ENCODE measurements at regions not wholly inside any gene's neighbourhood (a gene's known extent, or its start where the extent isn't known, plus 50 kb on each side); places are given as distances from the start of the nearest gene placed in this dataset.
"Not testable (repeated sequence)": the region's sequence is repeated elsewhere in the genome, so short reads cannot be mapped to it uniquely, and the experiment has no call there.

DNA sequence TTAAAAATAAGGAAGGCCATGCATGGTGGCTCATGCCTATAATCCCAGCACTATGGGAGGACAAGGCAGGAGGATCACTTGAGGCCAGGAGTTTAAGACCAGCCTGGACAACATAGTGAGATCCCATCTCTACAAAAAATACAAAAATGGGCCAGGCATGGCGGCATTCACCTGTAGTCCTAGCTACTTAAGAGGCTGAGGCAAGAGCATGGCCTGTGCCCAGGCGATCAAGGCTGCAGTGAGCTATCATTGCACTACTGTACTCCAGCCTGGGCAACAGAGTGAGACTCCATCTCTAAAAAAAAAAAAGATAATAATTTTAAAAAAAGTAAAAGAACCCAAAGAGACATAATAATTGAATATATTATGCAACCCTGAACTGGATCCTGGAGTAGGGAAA is 83.6 kb upstream of the ZNF423 start:
- DNase-seq (ENCODE audit: low read depth in 4 of 4, low spot score in 3 of 4): no peak

- DNase-seq (ENCODE audit: low read depth in 4 of 4, low spot score in 3 of 4): no peak
Measured at GRCh38 chr16:49940464-49941224, 84.4 kb upstream of the CNEP1R1 start.

DNA sequence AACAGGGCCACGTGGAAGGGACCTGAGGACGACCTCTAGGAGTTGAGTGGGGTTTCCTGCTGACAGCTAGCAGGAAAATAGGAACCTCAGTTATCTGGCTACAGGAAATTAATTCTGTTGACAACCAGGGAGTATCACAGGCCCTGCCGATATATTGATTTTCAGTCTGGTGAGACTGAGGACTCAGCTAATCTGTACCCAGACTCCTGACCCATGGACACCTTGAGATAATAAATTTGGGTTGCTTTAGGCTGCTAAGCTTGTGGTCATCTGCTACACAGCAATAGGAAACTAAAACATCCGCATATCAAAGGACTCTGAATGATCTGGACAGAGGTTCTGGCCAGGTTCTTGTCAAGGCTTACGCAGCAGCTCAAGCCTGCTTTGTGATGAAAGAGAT is 80.8 kb upstream of the CNEP1R1 start:
- no peak for DNase-seq (ENCODE audit: low read depth in 4 of 4, low spot score in 3 of 4)

DNA sequence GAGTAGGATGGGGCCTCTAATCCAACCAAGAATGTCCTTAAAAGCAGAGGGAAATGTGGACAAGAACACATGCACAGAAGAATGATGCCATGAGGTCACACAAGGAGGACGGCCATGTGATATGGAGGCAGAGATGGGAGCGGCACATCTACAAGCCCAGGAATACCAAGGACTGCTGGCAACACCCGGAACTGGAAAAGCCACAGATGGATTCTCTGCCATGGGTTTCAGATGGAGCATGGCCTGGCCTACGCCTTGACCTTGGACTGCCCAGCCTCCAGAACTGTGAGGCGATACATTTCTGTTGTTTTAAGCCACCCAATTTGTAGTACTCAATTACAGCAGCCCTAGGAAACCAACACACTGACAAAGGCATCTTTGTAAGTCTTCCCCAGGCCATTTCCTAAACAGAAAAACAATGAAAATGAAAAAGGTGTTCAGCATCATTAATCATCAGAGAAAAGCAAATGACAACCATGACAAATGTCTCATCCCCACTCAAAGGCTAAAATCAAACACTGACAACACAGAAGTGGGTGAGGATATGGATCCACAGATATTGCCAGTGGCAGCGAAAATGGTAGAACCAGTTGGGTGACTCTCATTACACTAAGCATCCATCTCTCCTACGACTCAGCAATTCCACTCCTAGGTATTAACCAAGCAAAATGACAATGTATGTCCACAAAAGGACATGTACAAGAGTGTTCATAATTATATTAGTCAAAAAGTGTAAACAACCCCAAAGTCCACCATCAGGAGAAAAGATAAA is 76.9 kb upstream of the CNEP1R1 start:
- DNase-seq (ENCODE audit: low read depth in 4 of 4, low spot score in 3 of 4): no peak

DNA sequence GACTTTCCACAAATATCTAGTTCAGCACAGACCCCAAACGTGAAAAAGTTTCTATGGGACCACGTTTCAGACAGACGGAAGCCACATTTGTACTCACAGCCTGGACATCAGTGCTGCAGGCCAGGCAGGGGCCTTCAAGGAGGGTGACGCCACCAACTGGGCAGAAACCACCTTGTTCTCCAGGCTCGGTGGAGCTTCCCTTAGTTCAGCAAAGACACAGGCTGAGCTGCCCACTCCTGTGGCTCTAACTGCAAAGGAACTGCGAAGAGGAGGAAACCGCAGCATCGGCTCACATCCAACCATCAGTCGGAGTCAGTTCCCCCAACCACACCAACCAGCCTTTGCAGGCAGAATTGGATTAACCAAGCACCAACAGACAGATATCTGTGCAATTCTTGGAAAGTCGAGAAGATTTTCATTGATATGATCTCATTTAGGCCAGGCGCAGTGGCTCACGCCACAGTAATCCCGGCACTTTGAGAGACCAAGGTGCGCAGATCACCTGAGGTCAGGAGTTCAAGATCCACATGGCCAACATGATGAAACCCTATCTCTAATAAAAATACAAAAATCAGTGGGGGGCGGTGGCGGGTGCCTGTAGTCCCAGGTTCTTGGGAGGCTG is 73.3 kb upstream of the CNEP1R1 start:
- no peak for DNase-seq (ENCODE audit: low read depth in 4 of 4, low spot score in 3 of 4)

DNA sequence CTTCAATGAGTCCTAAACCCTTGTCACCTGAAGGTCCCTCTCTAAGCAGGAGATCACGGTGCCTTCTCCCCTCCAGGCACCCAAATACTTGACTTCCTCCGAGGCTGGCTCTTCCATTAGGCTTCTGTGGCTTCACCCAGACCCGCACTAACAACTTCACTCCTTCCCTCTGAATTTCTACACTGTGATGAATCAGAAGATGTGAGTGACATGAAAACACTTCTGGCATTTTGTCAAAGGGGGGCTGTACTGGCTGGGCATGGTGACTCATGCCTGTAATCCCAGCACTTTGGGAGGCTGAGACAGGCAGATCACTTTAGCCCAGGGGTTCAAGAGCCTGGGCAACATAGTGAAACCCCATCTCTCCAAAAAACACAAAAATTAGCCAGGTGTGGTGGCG is 72.6 kb upstream of the CNEP1R1 start:
- DNase-seq (ENCODE audit: low read depth in 4 of 4, low spot score in 3 of 4): no peak

- DNase-seq (ENCODE audit: low read depth in 4 of 4, low spot score in 3 of 4): no peak
Measured at GRCh38 chr16:49953090-49953489, 71.9 kb upstream of the CNEP1R1 start.

- DNase-seq (ENCODE audit: low read depth in 4 of 4, low spot score in 3 of 4): no peak
Measured at GRCh38 chr16:49955858-49956257, 69.2 kb upstream of the CNEP1R1 start.

DNA sequence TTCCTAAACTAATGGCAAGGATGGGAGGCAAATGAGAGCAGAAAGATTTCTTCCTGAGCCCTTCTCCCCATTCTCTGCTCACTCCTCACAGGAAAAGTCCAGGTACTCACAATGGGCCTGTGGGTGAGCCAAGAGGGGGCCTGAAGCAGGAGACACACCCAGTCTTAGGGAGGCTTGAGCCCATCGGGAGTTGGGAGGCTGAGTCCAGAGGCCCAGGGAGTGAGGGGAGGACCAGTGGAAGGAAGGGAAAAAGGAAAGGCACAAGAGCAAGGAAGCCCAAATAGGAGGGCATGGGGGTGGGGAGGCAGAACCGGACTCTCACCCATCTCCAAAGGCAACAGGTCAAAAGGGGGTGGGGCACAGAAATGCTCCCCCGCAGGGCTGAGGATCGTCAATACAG is 68.1 kb upstream of the CNEP1R1 start:
- no peak for DNase-seq (ENCODE audit: low read depth in 4 of 4, low spot score in 3 of 4)

GRCh38 chr16:49958448-49958847 is 66.6 kb upstream of the CNEP1R1 start:
- DNase-seq (ENCODE audit: low read depth in 4 of 4, low spot score in 3 of 4): no peak

DNA sequence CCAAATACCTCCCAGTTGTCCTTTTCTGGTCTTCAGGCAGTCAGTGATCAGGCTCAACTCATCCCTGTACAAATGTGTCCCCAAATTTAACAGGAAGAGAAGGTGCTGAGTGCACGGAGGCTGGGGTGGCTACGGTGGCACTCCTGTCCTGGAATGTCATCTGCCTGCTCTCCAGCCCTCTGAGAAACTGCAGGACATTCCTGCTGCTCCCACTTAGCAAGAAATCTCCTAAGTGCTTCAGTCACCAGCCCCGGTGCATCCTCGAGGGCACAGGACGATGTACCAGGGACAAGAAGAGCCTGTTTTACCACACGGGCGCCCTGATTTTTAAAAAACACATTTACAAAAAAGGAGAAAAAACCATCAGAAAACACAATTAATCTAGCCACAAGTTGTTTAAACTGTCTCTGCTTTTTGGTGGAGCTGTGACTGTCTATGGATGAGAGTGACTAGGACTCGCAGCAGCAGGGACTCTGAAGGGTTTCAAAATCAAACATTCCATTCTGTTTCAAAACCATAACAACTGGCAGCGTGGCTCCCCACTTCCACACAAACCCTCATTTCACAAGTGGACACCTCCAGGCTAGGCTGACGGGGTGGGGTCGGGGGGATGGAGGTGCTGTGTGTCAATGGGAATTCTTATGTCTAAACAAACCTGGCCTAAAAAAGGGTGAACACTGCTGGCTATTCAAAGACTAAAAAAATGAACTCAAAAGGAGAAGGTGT is 65.3 kb upstream of the CNEP1R1 start:
- DNase-seq (ENCODE audit: low read depth in 4 of 4, low spot score in 3 of 4): no peak

DNA sequence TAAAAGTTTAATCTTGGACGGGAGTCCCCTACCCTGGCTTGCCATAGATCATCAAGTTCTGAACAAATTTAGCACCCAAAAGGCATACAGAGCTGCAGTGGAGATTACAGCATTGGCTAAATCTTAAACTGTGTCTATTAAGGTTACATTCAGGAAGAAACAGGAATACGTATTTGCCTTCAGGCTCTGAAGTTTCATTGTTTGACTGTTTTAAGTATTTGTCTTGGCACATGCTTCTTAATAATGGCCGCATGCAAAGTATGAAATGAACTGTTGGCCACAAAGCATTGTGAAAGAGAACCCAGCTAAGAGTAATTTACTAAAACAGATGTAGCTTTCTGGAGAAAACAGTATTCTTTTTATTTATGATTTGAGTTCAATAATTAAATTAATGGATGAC is 63.9 kb upstream of the CNEP1R1 start:
- DNase-seq (ENCODE audit: low read depth in 4 of 4, low spot score in 3 of 4): no peak

DNA sequence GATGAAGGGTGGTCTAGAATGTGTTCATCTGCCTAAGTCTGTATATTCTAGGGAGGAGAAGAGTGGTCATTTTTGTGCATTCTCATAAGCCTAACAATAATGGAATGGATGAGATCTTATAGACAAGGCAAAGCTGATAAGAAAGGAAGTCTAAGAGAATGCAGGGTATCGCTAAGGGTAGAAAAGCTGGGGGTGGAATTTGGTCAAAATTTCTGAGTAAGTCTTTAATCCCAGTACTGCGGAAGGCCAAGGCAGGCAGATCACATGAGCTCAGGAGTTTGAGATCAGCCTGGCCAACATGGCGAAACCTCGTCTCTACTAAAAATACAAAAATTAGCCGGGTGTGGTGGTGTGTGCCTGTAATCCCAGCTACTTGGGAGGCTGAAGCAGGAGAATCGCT is 62.5 kb upstream of the CNEP1R1 start:
- DNase-seq (ENCODE audit: low read depth in 4 of 4, low spot score in 3 of 4): not testable (repeated sequence)

- no peak for DNase-seq (ENCODE audit: low read depth in 4 of 4, low spot score in 3 of 4)
Measured at GRCh38 chr16:49964316-49964715, 60.7 kb upstream of the CNEP1R1 start.

GRCh38 chr16:49964973-49965372 is 60.1 kb upstream of the CNEP1R1 start:
- DNase-seq (ENCODE audit: low read depth in 4 of 4, low spot score in 3 of 4): no peak

DNA sequence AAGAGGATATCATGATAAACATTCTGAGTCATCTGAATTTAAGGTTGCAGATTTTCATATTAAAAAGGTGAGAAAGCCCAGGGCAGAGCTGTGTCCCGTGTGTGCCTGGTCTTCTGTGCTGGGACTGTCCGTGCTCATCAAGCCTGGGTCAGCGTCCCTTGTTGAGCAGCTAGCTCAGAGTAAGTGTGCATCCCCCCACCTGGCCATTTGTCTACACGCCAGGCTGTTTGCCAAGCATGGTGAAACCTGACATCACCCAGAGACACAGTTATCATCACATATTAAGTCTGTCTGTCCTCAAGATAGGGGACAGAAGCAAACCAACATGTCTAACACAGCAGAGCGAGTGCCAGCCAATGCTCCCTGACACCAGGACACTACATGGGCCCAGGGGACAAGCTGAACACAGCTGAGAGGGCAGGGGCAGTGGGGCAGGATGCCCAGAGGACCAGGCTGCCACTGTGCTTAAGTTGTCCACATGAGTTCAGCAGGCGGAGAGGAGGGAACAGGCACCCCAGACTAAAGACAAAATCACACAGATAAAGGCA is 57.9 kb upstream of the CNEP1R1 start:
- DNase-seq (ENCODE audit: low read depth in 4 of 4, low spot score in 3 of 4): no peak

- DNase-seq (ENCODE audit: low read depth in 4 of 4, low spot score in 3 of 4): no peak
Measured at GRCh38 chr16:49969091-49970030, 55.7 kb upstream of the CNEP1R1 start.

DNA sequence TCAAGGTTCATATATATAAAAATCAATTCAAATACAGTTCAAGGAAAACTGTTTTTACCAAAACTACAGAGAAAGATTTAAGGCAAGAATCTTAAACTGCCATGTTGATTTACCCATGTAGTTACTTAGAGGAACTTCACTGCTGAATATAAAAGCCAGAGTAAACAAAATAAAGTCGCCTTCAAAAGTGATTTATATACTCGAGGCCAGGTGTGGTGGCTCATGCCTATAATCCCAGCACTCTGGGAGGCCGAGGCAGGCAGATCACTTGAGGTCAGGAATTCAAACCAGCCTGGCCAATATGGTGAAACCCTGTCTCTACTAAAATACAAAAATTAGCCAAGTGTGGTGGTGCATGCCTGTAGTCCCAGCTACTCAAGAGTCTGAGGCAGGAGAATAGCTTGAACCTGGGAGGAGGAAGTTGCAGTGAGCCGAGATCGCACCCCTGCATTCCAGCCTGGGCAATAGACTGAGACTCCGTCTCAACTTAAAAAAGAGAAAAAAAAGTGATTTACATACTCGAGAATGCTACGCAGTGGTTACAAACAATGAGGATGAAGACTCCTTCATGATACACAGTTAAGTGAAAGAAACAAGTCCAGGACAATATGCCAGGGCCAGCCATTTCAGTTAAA is 54.1 kb upstream of the CNEP1R1 start:
- peak in 1 of 4 donors; percentile 54 for DNase-seq (ENCODE audit: low read depth in 4 of 4, low spot score in 3 of 4)

- DNase-seq (ENCODE audit: low read depth in 4 of 4, low spot score in 3 of 4): no peak
Measured at GRCh38 chr16:49972280-49972679, 52.7 kb upstream of the CNEP1R1 start.

Measured in left renal pelvis (tissue), 4 donors.